Femur (tissue), 1 donor: ENCODE measurements at regions not wholly inside any gene's neighbourhood (a gene's known extent, or its start where the extent isn't known, plus 50 kb on each side); places are given as distances from the start of the nearest gene placed in this dataset.
"Not testable (repeated sequence)": the region's sequence is repeated elsewhere in the genome, so short reads cannot be mapped to it uniquely, and the experiment has no call there.

Source experiments
- DNase-seq: peaks from one replicate; pipeline ENCODE4 v3.0.0-alpha.2; 2017

- no peak for DNase-seq
These were observed 310.1 kb downstream of the MYCN start for GRCh38 chr2:16250466-16250865.

GRCh38 chr2:16250056-16250425 lies 309.7 kb downstream of the MYCN start:
- DNase-seq = no peak

GRCh38 chr2:16249246-16250055 lies 309.1 kb downstream of the MYCN start:
- no peak for DNase-seq

GRCh38 chr2:16248571-16249105 lies 308.3 kb downstream of the MYCN start:
- no peak for DNase-seq

- no peak for DNase-seq
These were observed 307.2 kb downstream of the MYCN start for GRCh38 chr2:16247326-16248122.

- DNase-seq = no peak
These were observed 306.6 kb downstream of the MYCN start for GRCh38 chr2:16246911-16247310.

- no peak for DNase-seq
These were observed 306.0 kb downstream of the MYCN start for GRCh38 chr2:16246281-16246850.

GRCh38 chr2:16245481-16246054 lies 305.2 kb downstream of the MYCN start:
- DNase-seq = no peak

- no peak for DNase-seq
These were observed 304.6 kb downstream of the MYCN start for GRCh38 chr2:16244966-16245320.

GRCh38 chr2:16244153-16244965 lies 304.0 kb downstream of the MYCN start:
- no peak for DNase-seq

GRCh38 chr2:16243411-16243996 lies 303.2 kb downstream of the MYCN start:
- no peak for DNase-seq

- DNase-seq = no peak
These were observed 302.6 kb downstream of the MYCN start for GRCh38 chr2:16242906-16243305.

GRCh38 chr2:16241166-16242160 lies 301.1 kb downstream of the MYCN start:
- DNase-seq = no peak

GRCh38 chr2:16240402-16240801 lies 300.1 kb downstream of the MYCN start:
- no peak for DNase-seq

- no peak for DNase-seq
These were observed 299.0 kb downstream of the MYCN start for GRCh38 chr2:16239296-16239850.

GRCh38 chr2:16238786-16239185 lies 298.4 kb downstream of the MYCN start:
- no peak for DNase-seq

GRCh38 chr2:16238001-16238761 lies 297.8 kb downstream of the MYCN start:
- no peak for DNase-seq

- DNase-seq = no peak
These were observed 295.4 kb downstream of the MYCN start for GRCh38 chr2:16235747-16236146.

- not testable (repeated sequence) for DNase-seq
These were observed 294.9 kb downstream of the MYCN start for GRCh38 chr2:16235291-16235690.

- no peak for DNase-seq
These were observed 288.6 kb downstream of the MYCN start for GRCh38 chr2:16228951-16229350.
